ENCODE measurements at regions not wholly inside any gene's neighbourhood (a gene's known extent, or its start where the extent isn't known, plus 50 kb on each side); places are given as distances from the start of the nearest gene placed in this dataset.
A peak's percentile ranks its signal among the peaks of the same experiment; 100 is the strongest.

- Mint-ChIP-seq H3K4me3 (no peak overlapping the region), H3K27me3 (ENCODE audit: insufficient read depth) (no peaks in the 10 kb centered on the region), H3K36me3 (ENCODE audit: low read depth) (no peaks in the 10 kb centered on the region; the same call in 1 of the 2 replicates), H3K4me1 (ENCODE audit: low read depth) (no peaks in the 10 kb centered on the region; the same call in 1 of the 2 replicates), H3K27ac (no peak overlapping the region), H3K9me3 (peaks cover 22% of the 10 kb centered on the region)
- no peak for DNase-seq
- TF ChIP-seq CTCF (IDR thresholded peaks at IDR 0.05) = no peak
Measured at GRCh38 chr1:56204206-56204605, 375.2 kb downstream of the PLPP3 start.

GRCh38 chr1:56202796-56203492, 376.4 kb downstream of the PLPP3 start:
- Mint-ChIP-seq H3K9me3 (peaks cover 19% of the 10 kb centered on the region), H3K4me3 (no peak overlapping the region), H3K27ac (no peak overlapping the region), H3K36me3 (ENCODE audit: low read depth) (no peaks in the 10 kb centered on the region; the same call in 1 of the 2 replicates), H3K27me3 (ENCODE audit: insufficient read depth) (no peaks in the 10 kb centered on the region), H3K4me1 (ENCODE audit: low read depth) (no peaks in the 10 kb centered on the region; the same call in 1 of the 2 replicates)
- DNase-seq = no peak
- no peak for TF ChIP-seq CTCF (IDR thresholded peaks at IDR 0.05)

GRCh38 chr1:56202186-56202585, 377.2 kb downstream of the PLPP3 start:
- DNase-seq = no peak
- Mint-ChIP-seq H3K27me3 (ENCODE audit: insufficient read depth) (no peaks in the 10 kb centered on the region), H3K4me1 (ENCODE audit: low read depth) (no peaks in the 10 kb centered on the region; the same call in 1 of the 2 replicates), H3K9me3 (peaks cover 12% of the 10 kb centered on the region), H3K36me3 (ENCODE audit: low read depth) (no peaks in the 10 kb centered on the region; the same call in 1 of the 2 replicates), H3K27ac (no peak overlapping the region), H3K4me3 (no peak overlapping the region)
- TF ChIP-seq CTCF (IDR thresholded peaks at IDR 0.05) = no peak

GRCh38 chr1:56200896-56201295, 378.5 kb downstream of the PLPP3 start:
- no peaks in the 10 kb centered on the region; the same call in 1 of the 2 replicates for H3K4me1 Mint-ChIP-seq (ENCODE audit: low read depth)
- H3K27ac Mint-ChIP-seq = no peak overlapping the region
- H3K9me3 Mint-ChIP-seq = peaks cover 4% of the 10 kb centered on the region; the same call in 1 of the 2 replicates
- DNase-seq = no peak
- H3K4me3 Mint-ChIP-seq = no peak overlapping the region
- TF ChIP-seq CTCF (IDR thresholded peaks at IDR 0.05) = no peak
- H3K27me3 Mint-ChIP-seq (ENCODE audit: insufficient read depth) = no peaks in the 10 kb centered on the region
- H3K36me3 Mint-ChIP-seq (ENCODE audit: low read depth) = no peaks in the 10 kb centered on the region

GRCh38 chr1:56200442-56200841, 378.9 kb downstream of the PLPP3 start:
- H3K4me3 Mint-ChIP-seq = no peak overlapping the region

More at GRCh38 chr1:56200442-56200841, 378.9 kb downstream of the PLPP3 start:
- H3K9me3 Mint-ChIP-seq = peaks cover 4% of the 10 kb centered on the region; the same call in 1 of the 2 replicates
- no peaks in the 10 kb centered on the region for H3K36me3 Mint-ChIP-seq (ENCODE audit: low read depth)
- no peak for TF ChIP-seq CTCF (IDR thresholded peaks at IDR 0.05)
- no peak overlapping the region for H3K27ac Mint-ChIP-seq
- no peaks in the 10 kb centered on the region for H3K27me3 Mint-ChIP-seq (ENCODE audit: insufficient read depth)
- H3K4me1 Mint-ChIP-seq (ENCODE audit: low read depth) = no peaks in the 10 kb centered on the region; the same call in 1 of the 2 replicates
- DNase-seq = peak; percentile 12
